Activated CD4-positive, alpha-beta T cell treated with anti-CD3 and anti-CD28 coated beads, Interleukin-2, amount 10 ng/mL, durations not matched to agents 7 days and 5 days (primary cell): ENCODE measurements at regions not wholly inside any gene's neighbourhood (a gene's known extent, or its start where the extent isn't known, plus 50 kb on each side); places are given as distances from the start of the nearest gene placed in this dataset.

Experiments used
- CTCF ChIA-PET: fragments of 350-600 bp; sonication (Branson Sonifier 250); formaldehyde crosslinking; loops from one replicate; lab custom pipeline; 2021; ENCODE audit warnings: antibody characterized with exemption; lab: Charles Lee
- POLR2A ChIA-PET: fragments of 350-600 bp; sonication (Branson Sonifier 250); formaldehyde crosslinking; loops from one replicate; lab custom pipeline; 2021; ENCODE audit warnings: antibody characterized with exemption; lab: Charles Lee
- DNase-seq: peaks from one replicate; pipeline ENCODE4 v3.0.0-alpha.2; 2020
- H3K27ac Mint-ChIP-seq: one replicate; pipeline ENCODE4 v1.8.0; 2021; ENCODE audit warnings: mild to moderate bottlenecking, moderate library complexity, mixed read lengths
- H3K27me3 Mint-ChIP-seq: one replicate; pipeline ENCODE4 v1.8.0; 2021; ENCODE audit warnings: mixed read lengths
- H3K36me3 Mint-ChIP-seq: one replicate; pipeline ENCODE4 v1.8.0; 2021; ENCODE audit warnings: low read depth, mixed read lengths
- H3K4me1 Mint-ChIP-seq: one replicate; pipeline ENCODE4 v1.8.0; 2021; ENCODE audit warnings: mixed read lengths
- H3K4me3 Mint-ChIP-seq: one replicate; pipeline ENCODE4 v1.8.0; 2021; ENCODE audit warnings: mild to moderate bottlenecking, moderate library complexity, mixed read lengths
- H3K9me3 Mint-ChIP-seq: one replicate; pipeline ENCODE4 v1.8.0; 2021; ENCODE audit warnings: mixed read lengths

- POLR2A ChIA-PET: no interaction called here
- CTCF ChIA-PET: no interaction called here
Measured at GRCh38 chr12:84730561-84731162, 181.9 kb downstream of the SLC6A15 start.

GRCh38 chr12:84727961-84728360 lies 184.6 kb downstream of the SLC6A15 start:
- ChIA-PET CTCF (no interaction called here), POLR2A (no interaction called here)
- no peak overlapping the region for H3K4me3 Mint-ChIP-seq
- H3K36me3 Mint-ChIP-seq: no peaks in the 10 kb centered on the region
- no peak for DNase-seq
- H3K27me3 Mint-ChIP-seq: no peaks in the 10 kb centered on the region
- no peak overlapping the region for H3K27ac Mint-ChIP-seq
- H3K4me1 Mint-ChIP-seq: no peaks in the 10 kb centered on the region
- no peaks in the 10 kb centered on the region for H3K9me3 Mint-ChIP-seq

More at GRCh38 chr12:84730561-84731162, 181.9 kb downstream of the SLC6A15 start:
- Mint-ChIP-seq H3K27me3 (no peaks in the 10 kb centered on the region), H3K4me3 (no peak overlapping the region), H3K36me3 (no peaks in the 10 kb centered on the region), H3K27ac (no peak overlapping the region), H3K4me1 (no peaks in the 10 kb centered on the region), H3K9me3 (no peaks in the 10 kb centered on the region)
- DNase-seq: no peak

- no peaks in the 10 kb centered on the region for H3K4me1 Mint-ChIP-seq
- no peak overlapping the region for H3K27ac Mint-ChIP-seq
- no peaks in the 10 kb centered on the region for H3K27me3 Mint-ChIP-seq
- CTCF ChIA-PET: no interaction called here
- H3K4me3 Mint-ChIP-seq: no peak overlapping the region
- no peaks in the 10 kb centered on the region for H3K36me3 Mint-ChIP-seq
- POLR2A ChIA-PET: no interaction called here
- no peak for DNase-seq
- H3K9me3 Mint-ChIP-seq: no peaks in the 10 kb centered on the region
Measured at GRCh38 chr12:84726780-84727179, 185.8 kb downstream of the SLC6A15 start.

DNA sequence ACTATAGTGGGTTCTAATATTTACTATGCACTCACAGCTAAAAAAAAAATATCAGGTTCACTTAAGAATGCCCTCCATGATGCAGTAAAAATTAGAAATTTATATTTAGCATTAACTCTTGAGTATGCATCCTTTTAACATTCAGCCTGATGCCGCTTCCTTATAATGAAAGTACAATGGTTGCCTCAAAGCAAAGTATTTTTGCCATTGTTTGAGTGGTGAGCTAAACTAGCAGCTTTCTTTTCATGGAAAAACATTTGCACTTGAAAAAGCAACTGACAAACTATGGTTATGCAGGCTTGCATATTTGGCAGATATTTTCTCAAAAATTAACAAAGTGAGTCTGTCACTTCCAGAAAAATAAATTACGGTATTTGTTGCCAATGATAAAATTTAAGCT lies 188.6 kb downstream of the SLC6A15 start:
- Mint-ChIP-seq H3K9me3 (no peaks in the 10 kb centered on the region), H3K4me1 (no peaks in the 10 kb centered on the region), H3K27me3 (no peaks in the 10 kb centered on the region), H3K4me3 (no peak overlapping the region), H3K27ac (no peak overlapping the region), H3K36me3 (no peaks in the 10 kb centered on the region)
- CTCF ChIA-PET: no interaction called here
- POLR2A ChIA-PET: no interaction called here
- no peak for DNase-seq

- Mint-ChIP-seq H3K9me3 (no peaks in the 10 kb centered on the region), H3K27ac (no peak overlapping the region), H3K4me1 (no peaks in the 10 kb centered on the region), H3K36me3 (no peaks in the 10 kb centered on the region), H3K4me3 (no peak overlapping the region), H3K27me3 (no peaks in the 10 kb centered on the region)
- ChIA-PET CTCF (no interaction called here), POLR2A (no interaction called here)
- no peak for DNase-seq
Measured at GRCh38 chr12:84719997-84720396, 192.6 kb downstream of the SLC6A15 start.

DNA sequence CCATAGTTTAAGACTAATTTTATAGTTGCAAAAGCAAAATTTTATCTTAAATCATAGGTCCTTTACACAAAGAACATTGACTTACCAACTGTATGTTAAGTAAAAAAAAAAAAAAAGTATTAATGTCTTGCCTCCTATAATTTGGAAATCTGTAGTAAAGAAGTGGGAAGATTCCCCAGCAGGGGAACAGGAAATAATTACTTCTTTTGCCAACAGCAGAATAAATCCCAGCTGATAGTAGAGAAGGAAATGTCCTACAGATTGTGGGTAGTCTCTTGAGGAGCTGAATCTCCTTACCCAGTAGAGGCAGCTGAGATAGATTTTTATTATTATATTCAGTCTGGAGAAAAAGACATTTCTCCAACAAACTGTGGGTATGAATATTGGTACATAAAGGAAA lies 193.7 kb downstream of the SLC6A15 start:
- Mint-ChIP-seq H3K27ac (no peak overlapping the region), H3K4me3 (no peak overlapping the region), H3K4me1 (no peaks in the 10 kb centered on the region), H3K36me3 (no peaks in the 10 kb centered on the region), H3K27me3 (no peaks in the 10 kb centered on the region), H3K9me3 (no peaks in the 10 kb centered on the region)
- CTCF ChIA-PET: no interaction called here
- POLR2A ChIA-PET: no interaction called here
- no peak for DNase-seq

GRCh38 chr12:84712747-84713146 lies 199.9 kb downstream of the SLC6A15 start:
- DNase-seq: no peak
- H3K4me1 Mint-ChIP-seq: no peaks in the 10 kb centered on the region
- no peaks in the 10 kb centered on the region for H3K27me3 Mint-ChIP-seq
- H3K4me3 Mint-ChIP-seq: no peak overlapping the region
- no peak overlapping the region for H3K27ac Mint-ChIP-seq
- ChIA-PET POLR2A (no interaction called here), CTCF (no interaction called here)
- H3K36me3 Mint-ChIP-seq: no peaks in the 10 kb centered on the region
- no peaks in the 10 kb centered on the region for H3K9me3 Mint-ChIP-seq

- POLR2A ChIA-PET: no interaction called here
- H3K36me3 Mint-ChIP-seq: no peaks in the 10 kb centered on the region
- H3K27ac Mint-ChIP-seq: no peak overlapping the region
- no peak for DNase-seq
- H3K27me3 Mint-ChIP-seq: no peaks in the 10 kb centered on the region
- CTCF ChIA-PET: no interaction called here
- no peaks in the 10 kb centered on the region for H3K9me3 Mint-ChIP-seq
- no peak overlapping the region for H3K4me3 Mint-ChIP-seq
- H3K4me1 Mint-ChIP-seq: no peaks in the 10 kb centered on the region
Measured at GRCh38 chr12:84706374-84706773, 206.2 kb downstream of the SLC6A15 start.

DNA sequence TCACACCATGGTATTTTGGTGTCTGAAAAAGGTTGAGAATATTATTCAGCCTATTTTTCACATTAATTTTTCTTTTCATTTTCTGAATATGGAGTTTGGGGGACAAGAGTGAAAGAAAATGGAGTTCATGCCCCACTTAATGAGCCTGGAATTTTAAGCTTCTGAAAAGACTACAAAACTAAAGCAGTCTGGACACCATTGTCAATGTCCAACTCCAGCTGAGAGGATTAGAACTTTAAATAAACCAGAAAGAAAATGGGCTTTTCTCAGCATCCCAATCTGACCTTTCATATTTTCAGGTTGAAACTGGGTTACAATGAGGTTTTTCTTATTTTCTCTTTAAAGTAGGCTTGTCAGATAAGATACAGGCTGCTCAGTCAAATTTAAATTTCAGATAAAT lies 207.7 kb downstream of the SLC6A15 start:
- POLR2A ChIA-PET: no interaction called here
- no peak for DNase-seq
- no peak overlapping the region for H3K4me3 Mint-ChIP-seq

DNA sequence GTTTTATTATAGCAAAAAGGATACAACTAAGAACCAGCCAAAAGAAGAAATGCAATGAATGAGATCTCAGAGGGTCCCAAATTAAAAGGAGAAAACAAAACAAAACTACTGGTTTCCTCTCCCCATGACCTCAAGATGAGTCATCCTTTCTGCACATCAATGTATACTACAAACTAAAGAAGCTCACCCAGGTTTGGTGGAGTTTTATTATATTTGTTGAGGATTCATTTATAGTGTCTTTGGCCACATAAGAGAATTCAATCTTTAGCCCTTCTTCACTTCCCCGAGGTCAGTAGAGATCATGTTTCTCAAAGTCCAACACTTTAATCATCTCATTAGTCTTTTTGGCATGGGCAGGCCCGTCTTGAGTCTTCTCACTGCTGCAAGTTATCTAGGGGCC lies 210.6 kb downstream of the SLC6A15 start:
- H3K9me3 Mint-ChIP-seq: no peaks in the 10 kb centered on the region

More for the DNA sequence above, 207.7 kb downstream of the SLC6A15 start:
- H3K27me3 Mint-ChIP-seq: no peaks in the 10 kb centered on the region
- H3K36me3 Mint-ChIP-seq: no peaks in the 10 kb centered on the region
- no peak overlapping the region for H3K27ac Mint-ChIP-seq
- CTCF ChIA-PET: no interaction called here
- no peaks in the 10 kb centered on the region for H3K4me1 Mint-ChIP-seq
- H3K9me3 Mint-ChIP-seq: no peaks in the 10 kb centered on the region

GRCh38 chr12:84701041-84701440 lies 211.6 kb downstream of the SLC6A15 start:
- no peaks in the 10 kb centered on the region for H3K27me3 Mint-ChIP-seq
- H3K27ac Mint-ChIP-seq: no peak overlapping the region
- no peak for DNase-seq
- ChIA-PET CTCF (no interaction called here), POLR2A (interaction anchor here (0.6 kb wide), 1 partner anchor 932 kb away, joined by 4 read pairs; no protein-coding TSS in a partner anchor)
- H3K9me3 Mint-ChIP-seq: no peaks in the 10 kb centered on the region
- no peak overlapping the region for H3K4me3 Mint-ChIP-seq
- H3K4me1 Mint-ChIP-seq: no peaks in the 10 kb centered on the region
- no peaks in the 10 kb centered on the region for H3K36me3 Mint-ChIP-seq

More for the DNA sequence above, 210.6 kb downstream of the SLC6A15 start:
- POLR2A ChIA-PET: no interaction called here
- DNase-seq: no peak
- CTCF ChIA-PET: no interaction called here
- Mint-ChIP-seq H3K27ac (no peak overlapping the region), H3K27me3 (no peaks in the 10 kb centered on the region), H3K4me3 (no peak overlapping the region), H3K4me1 (no peaks in the 10 kb centered on the region), H3K36me3 (no peaks in the 10 kb centered on the region)

DNA sequence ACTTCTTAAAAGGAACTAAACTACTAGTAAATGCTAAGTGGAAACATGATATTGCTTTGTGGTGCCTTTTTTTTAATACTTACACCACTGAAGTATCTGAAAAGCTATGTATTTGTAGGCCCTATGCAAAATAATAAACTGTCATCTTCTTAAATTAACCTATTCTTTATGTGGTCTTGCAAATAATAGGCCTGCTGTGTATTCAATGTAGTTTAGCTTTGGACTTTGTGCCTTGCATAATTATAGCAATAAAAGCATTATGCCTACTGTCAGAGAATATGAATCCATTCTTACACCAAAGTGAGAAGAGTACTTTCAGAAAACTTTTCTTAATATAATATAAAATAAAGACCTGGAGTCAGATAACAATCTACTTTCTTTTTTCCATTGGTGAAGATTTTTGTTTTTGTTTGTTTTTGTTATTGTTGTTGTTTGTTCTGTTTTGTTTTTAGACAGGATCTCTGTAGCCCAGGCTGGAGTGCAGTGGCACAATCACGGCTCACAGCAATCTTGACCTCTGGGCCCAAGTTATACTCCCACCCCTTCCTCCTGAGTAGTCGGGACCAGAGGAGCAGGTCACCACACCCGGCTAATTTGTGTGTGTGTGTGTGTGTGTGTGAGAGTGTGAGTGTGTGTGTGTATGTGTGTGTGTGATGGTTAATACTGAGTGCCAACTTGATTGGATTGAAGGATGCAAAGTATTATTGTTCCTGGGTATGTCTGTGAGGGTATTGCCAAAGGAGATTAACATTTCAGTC lies 213.8 kb downstream of the SLC6A15 start:
- Mint-ChIP-seq H3K27me3 (no peaks in the 10 kb centered on the region), H3K4me3 (no peak overlapping the region), H3K4me1 (no peaks in the 10 kb centered on the region), H3K9me3 (no peaks in the 10 kb centered on the region), H3K36me3 (no peaks in the 10 kb centered on the region), H3K27ac (no peak overlapping the region)
- no peak for DNase-seq
- CTCF ChIA-PET: no interaction called here
- POLR2A ChIA-PET: no interaction called here

DNA sequence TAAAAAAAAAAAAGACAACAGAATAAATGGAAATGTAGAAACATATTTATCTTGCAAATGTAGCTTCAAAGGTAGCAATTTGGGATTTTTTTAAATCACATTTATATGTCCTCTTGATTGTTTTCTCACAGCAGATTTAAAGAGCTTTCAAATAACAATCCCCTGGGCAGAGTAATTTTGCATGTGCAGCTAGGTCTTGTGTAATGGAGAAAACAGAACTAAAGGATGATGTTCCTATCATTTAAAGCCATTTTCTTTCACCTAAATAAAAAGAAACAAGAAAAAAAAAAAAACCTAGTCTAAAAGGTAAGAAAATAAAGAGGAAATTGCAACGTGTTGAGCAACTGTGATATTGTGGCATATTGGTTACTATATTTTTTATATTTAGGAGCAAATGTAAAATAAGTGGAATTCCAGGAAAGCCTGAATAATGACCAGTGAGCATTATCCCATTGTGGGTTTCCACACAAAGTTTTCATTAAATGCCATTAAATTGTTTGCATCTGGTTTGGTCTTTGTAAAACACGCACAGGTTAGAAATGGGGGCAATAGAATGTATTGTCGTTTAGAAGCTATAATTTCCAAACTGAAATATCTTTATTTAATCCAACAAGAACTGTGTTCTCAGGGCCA lies 215.6 kb downstream of the SLC6A15 start:
- Mint-ChIP-seq H3K27me3 (no peaks in the 10 kb centered on the region), H3K9me3 (no peaks in the 10 kb centered on the region), H3K4me3 (no peak overlapping the region), H3K36me3 (no peaks in the 10 kb centered on the region), H3K4me1 (no peaks in the 10 kb centered on the region), H3K27ac (no peak overlapping the region)
- ChIA-PET POLR2A (no interaction called here), CTCF (no interaction called here)
- DNase-seq: no peak
